Testis (tissue), 2 donors: ENCODE measurements at regions not wholly inside any gene's neighbourhood (a gene's known extent, or its start where the extent isn't known, plus 50 kb on each side); places are given as distances from the start of the nearest gene placed in this dataset.
"Not testable (repeated sequence)": the region's sequence is repeated elsewhere in the genome, so short reads cannot be mapped to it uniquely, and the experiment has no call there.

ENCODE experiments used
- DNase-seq: peaks from one replicate; pipeline ENCODE4 v3.0.0-alpha.2; 2019
- H3K27ac ChIP-seq, 2 donors: fragments of 200-600 bp; sonication (generic); one replicate each; pipeline ENCODE4 v1.5.1; 2019
- H3K27me3 ChIP-seq: fragments of 200-600 bp; sonication (generic); one replicate; pipeline ENCODE4 v1.5.1; 2019
- H3K36me3 ChIP-seq: fragments of 200-600 bp; sonication (generic); one replicate; pipeline ENCODE4 v1.5.1; 2017; ENCODE audit warnings: low read depth; ENCODE audit errors: missing control alignments
- H3K4me1 ChIP-seq: fragments of 200-600 bp; sonication (generic); one replicate; pipeline ENCODE4 v1.5.1; 2019
- H3K4me3 ChIP-seq, 2 donors: fragments of 200-600 bp; sonication (generic); one replicate each; pipeline ENCODE4 v1.5.1; 2017 to 2019
- H3K9me3 ChIP-seq: fragments of 200-600 bp; sonication (generic); one replicate; pipeline ENCODE4 v1.5.1; 2017
- POLR2A ChIP-seq: fragments of 450-650 bp; IDR thresholded peaks from one replicate; pipeline ENCODE4 v1.6.1; 2017; ENCODE audit warnings: antibody characterized with exemption, mild to moderate bottlenecking, moderate library complexity
- WGBS, 2 donors: methylation state at CpG; one replicate each; pipeline ENCODE4 v1.1.5; 2018; 5-methylcytosine and 5-hydroxymethylcytosine counted together
- intact Hi-C: fragments of 100-400 bp; cut with DNase I; formaldehyde crosslinking; loops from one replicate; pipeline ENCODE4 v1.15.1; 2023; ENCODE audit warnings: low total_unique reads
- TF ChIP-seq, protein P1 (sequence below), 3 experiments: fragments of 450-650 bp in 2 of 3; fragments of 200-600 bp in 1 of 3; sonication (generic) in 1 of 3; IDR thresholded peaks; one replicate each; pipeline ENCODE4 v1.5.1; 2016 to 2019; ENCODE audit warnings: antibody characterized with exemption in 3 of 3, mild to moderate bottlenecking in 2 of 3, moderate library complexity in 1 of 3

DNA sequence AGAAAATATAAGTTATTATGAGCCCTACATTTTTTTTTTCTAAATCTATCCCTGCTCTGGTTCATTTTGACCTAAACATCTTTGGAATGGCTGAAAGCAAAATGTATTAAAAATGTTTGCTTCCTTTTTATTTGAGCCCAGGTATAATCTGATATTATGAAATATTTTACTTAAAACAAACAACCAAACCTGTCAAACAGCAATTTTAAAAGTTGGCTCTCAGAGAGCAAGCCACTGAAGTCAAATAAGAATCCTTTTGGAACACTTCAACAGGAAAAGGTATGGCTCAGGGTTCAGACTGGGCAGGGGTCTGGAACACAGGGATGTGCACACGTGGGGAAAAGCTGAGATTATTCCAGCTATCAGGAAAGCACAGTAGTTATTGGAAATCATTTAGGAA is 782.9 kb downstream of the CCSER2 start:
- H3K36me3 ChIP-seq, result no peaks in the 10 kb centered on the region
- intact Hi-C loops, result no loop called here
- DNase-seq, result no peak
- WGBS, 2 donors, result 79 to 83% methylated on average over 1 of the region's 1 CpG
- no peak overlapping the region for H3K27ac ChIP-seq
- peaks cover 5% of the 10 kb centered on the region for H3K4me1 ChIP-seq
- H3K27me3 ChIP-seq, result no peaks in the 10 kb centered on the region
- H3K9me3 ChIP-seq, result no peaks in the 10 kb centered on the region
- no peak overlapping the region for H3K4me3 ChIP-seq
- no peak for TF ChIP-seq POLR2A
- TF ChIP-seq, protein P1, sequence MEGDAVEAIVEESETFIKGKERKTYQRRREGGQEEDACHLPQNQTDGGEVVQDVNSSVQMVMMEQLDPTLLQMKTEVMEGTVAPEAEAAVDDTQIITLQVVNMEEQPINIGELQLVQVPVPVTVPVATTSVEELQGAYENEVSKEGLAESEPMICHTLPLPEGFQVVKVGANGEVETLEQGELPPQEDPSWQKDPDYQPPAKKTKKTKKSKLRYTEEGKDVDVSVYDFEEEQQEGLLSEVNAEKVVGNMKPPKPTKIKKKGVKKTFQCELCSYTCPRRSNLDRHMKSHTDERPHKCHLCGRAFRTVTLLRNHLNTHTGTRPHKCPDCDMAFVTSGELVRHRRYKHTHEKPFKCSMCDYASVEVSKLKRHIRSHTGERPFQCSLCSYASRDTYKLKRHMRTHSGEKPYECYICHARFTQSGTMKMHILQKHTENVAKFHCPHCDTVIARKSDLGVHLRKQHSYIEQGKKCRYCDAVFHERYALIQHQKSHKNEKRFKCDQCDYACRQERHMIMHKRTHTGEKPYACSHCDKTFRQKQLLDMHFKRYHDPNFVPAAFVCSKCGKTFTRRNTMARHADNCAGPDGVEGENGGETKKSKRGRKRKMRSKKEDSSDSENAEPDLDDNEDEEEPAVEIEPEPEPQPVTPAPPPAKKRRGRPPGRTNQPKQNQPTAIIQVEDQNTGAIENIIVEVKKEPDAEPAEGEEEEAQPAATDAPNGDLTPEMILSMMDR (IDR thresholded peaks at IDR 0.05), result no peak

DNA sequence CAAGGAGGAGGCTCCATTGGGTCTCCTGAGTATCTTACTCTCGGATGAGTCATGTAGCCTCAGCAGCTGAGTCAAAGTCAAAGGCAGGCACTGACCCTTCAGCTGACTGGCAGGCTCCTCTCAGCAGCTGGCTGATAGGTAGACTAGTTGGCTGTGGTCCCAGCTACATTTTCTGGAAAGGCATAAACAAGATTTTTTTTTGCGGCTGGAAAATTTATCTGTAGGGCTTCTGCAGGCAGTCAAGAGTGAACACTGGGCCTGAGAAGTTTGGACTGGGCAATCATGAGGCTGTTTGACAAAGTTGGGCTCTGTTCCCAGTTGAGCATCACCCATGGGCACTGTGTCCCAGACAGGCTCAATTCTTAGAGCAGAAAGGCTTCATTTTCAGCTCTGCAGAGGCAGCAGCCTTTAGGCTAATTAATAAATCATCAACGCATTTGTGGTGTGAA is 796.2 kb downstream of the CCSER2 start:
- TF ChIP-seq, protein P1 (IDR thresholded peaks at IDR 0.05), result no peak
- TF ChIP-seq POLR2A, result no peak
- Histone ChIP-seq H3K4me1 (no peaks in the 10 kb centered on the region), H3K4me3 (no peak overlapping the region), H3K9me3 (no peaks in the 10 kb centered on the region), H3K27me3 (no peaks in the 10 kb centered on the region), H3K27ac (no peak overlapping the region), H3K36me3 (no peaks in the 10 kb centered on the region)
- intact Hi-C loops, result no loop called here
- 68 to 79% methylated on average over 3 of the region's 3 CpGs for WGBS, 2 donors
- peak; percentile 25 for DNase-seq

DNA sequence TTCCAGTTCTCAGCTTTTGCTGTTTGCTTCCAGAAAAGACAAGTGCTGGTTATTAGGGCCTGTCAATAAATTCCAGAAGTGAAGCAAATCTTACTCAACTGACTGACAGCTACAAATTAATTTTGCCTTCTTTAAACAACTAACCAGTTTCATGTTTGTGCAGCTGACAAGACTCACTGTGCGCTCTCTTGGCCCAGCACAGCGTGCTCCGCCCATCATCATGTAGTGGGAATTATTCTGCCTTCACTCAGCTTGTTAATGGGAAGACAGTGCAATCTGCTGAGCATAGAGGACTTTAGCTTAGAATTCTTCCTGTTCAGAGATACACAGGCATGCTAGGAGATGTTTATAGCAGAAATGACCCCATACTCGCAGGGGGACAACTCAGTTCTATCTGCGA is 808.9 kb downstream of the CCSER2 start:
- no peaks in the 10 kb centered on the region for H3K4me1 ChIP-seq
- WGBS, 2 donors, result 74 to 83% methylated on average over 3 to 5 of the region's 5 CpGs
- H3K27me3 ChIP-seq, result no peaks in the 10 kb centered on the region
- no peak overlapping the region for H3K4me3 ChIP-seq
- no peak overlapping the region for H3K27ac ChIP-seq
- TF ChIP-seq, protein P1 (IDR thresholded peaks at IDR 0.05), result no peak
- TF ChIP-seq POLR2A, result no peak
- no peaks in the 10 kb centered on the region for H3K36me3 ChIP-seq
- no peaks in the 10 kb centered on the region for H3K9me3 ChIP-seq
- no peak for DNase-seq
- intact Hi-C loops, result no loop called here

DNA sequence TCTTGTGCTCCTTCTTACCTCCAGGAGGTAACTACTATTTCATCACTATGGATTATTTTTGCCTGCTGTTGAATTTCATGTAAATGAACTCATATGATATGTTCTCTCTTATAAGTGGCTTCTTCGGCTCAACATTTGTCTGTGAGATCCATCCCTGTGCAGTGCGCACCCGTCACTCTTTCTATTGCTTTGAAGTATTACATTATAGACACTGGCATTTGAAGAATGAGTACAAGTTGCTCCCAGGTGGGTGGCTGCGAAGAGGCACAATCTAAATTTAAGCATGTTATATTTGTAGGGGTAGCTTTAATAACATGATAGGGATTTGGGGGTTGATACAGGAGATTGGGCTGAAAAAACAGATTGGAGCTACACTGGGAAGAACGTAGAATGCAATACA is 809.7 kb downstream of the CCSER2 start:
- 91 to 94% methylated on average over 5 of the region's 5 CpGs for WGBS, 2 donors
- Histone ChIP-seq H3K4me3 (no peak overlapping the region), H3K9me3 (no peaks in the 10 kb centered on the region), H3K27me3 (no peaks in the 10 kb centered on the region), H3K36me3 (no peaks in the 10 kb centered on the region), H3K27ac (no peak overlapping the region), H3K4me1 (no peaks in the 10 kb centered on the region)
- TF ChIP-seq, protein P1 (IDR thresholded peaks at IDR 0.05), result no peak
- TF ChIP-seq POLR2A, result no peak
- no peak for DNase-seq
- intact Hi-C loops, result no loop called here

DNA sequence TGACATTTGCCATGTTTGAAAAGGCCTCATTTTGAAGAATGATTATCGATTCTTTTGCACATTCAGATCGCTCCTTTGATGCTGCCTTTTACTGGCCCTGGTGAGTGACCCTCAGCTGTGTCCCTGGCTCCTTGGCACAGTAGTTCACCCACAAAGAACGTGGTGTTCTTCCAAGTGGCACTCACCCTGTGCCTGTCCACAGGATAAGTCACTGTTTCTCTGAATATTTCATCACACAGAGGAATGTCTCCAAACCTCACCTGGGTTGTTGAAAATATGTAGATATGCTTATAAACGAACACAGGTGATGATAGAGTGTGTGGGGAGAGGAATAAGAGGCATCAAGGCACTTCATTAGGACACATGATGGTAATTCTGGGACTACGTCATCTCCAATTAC is 810.7 kb downstream of the CCSER2 start:
- Histone ChIP-seq H3K36me3 (no peaks in the 10 kb centered on the region), H3K27ac (no peak overlapping the region), H3K4me1 (no peaks in the 10 kb centered on the region), H3K9me3 (no peaks in the 10 kb centered on the region), H3K27me3 (no peaks in the 10 kb centered on the region), H3K4me3 (no peak overlapping the region)
- WGBS, 2 donors, result 64 to 71% methylated on average over 5 of the region's 5 CpGs
- DNase-seq, result no peak
- intact Hi-C loops, result no loop called here
- TF ChIP-seq POLR2A, result no peak
- TF ChIP-seq, protein P1 (IDR thresholded peaks at IDR 0.05), result no peak

DNA sequence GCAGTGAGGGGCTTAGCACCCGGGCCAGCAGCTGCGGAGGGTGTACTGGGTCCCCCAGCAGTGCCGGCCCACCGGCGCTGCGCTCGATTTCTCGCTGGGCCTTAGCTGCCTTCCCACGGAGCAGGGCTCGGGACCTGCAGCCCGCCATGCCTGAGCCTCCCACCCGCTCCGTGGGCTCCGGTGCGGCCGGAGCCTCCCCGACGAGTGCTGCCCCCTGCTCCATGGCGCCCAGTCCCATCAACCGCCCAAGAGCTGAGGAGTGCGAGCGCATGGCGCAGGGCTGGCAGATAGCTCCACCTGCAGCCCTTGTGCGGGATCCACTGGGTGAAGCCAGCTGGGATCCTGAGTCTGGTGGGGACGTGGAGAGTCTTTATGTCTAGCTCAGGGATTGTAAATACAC is 813.1 kb downstream of the CCSER2 start:
- peak overlapping the region; percentile 19 to 43 for H3K4me3 ChIP-seq
- H3K4me1 ChIP-seq, H3K27me3 ChIP-seq, DNase-seq, H3K27ac ChIP-seq, H3K36me3 ChIP-seq, intact Hi-C loops, H3K9me3 ChIP-seq: not testable (repeated sequence)
- 52 to 61% methylated on average over 7 to 16 of the region's 25 CpGs for WGBS, 2 donors
